ENCODE measurements at regions not wholly inside any gene's neighbourhood (a gene's known extent, or its start where the extent isn't known, plus 50 kb on each side); places are given as distances from the start of the nearest gene placed in this dataset.
"Not testable (repeated sequence)": the region's sequence is repeated elsewhere in the genome, so short reads cannot be mapped to it uniquely, and the experiment has no call there.

DNA sequence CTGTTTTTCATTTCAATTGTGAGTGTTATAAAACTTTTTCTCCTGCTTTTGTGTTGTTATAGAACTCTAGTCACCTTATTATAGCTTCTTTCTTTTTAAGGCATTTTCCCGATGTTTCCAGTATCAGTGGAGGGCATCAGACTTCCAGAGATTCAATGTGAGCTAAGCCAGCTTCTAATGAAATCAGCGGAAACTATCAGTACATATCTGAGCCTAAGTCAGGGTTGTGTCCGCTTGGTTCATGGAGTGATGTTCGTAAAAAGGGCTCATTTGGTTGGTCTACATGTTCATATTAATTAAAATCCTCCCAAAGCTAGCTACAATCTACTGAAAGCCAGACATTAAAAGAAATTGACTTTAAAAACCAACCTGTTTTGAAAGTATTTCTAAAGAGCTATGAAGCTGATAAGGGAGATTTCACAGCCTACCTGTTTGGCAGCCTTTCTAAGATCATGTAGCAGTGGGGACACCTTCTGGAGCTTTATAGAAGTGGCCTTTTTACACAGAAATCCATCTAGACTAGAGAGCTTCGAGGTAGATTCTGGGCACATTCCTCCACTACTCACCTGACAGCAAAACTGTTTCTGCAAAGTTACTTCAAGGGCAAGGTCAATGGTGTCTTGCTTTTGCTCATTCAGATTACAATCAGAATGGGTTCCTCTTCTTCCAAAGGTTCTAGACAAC lies 227.1 kb upstream of the NBPF12 start:
- not testable (repeated sequence) for DNase-seq

DNA sequence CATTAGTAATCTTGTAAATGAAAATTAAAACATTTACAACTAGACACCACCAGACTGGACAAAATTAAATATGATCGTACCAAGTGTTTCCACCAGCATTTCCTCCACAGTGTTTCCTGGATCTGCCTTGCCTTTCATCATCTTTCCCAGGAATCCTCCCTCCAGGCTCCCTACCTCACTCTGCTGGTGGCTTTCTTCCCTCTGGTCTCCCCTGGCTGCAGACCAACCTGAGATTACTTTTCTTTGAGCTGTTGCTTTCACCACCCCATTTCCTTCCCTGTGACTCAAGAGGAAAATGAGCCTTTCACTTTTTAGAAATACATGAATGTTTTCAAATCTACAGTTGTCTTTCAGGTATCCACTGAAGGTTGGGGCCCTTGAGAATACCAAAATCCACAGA lies 228.8 kb upstream of the NBPF12 start:
- DNase-seq = not testable (repeated sequence)

DNA sequence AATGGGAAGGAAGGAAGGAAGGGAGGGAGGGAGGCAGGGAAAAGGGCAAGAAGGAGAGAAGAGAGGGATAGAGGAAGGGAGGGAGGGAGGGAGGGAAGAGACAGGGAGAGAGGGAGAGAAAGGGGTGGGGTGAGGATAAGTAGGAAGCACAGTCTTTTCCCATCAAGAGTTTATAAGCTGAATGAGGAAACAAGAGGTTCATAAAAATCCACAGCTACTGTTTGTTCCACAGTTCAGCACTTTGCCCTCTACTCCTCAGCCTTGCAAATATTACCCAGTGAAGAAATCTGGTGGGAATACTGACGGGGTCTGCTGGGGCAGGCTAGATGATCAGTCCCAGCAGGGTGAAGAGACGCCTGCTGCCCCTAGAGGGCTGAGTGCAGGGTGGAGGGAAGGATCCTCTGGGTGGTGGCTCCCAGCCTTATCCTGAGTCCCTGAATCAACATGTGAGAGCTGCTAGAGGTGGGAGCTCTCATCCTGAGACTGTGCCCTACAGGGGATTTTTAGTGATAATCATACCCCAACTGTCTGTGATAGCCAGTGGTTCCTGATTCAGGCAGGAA lies 233.9 kb upstream of the NBPF12 start:
- DNase-seq = not testable (repeated sequence)

DNA sequence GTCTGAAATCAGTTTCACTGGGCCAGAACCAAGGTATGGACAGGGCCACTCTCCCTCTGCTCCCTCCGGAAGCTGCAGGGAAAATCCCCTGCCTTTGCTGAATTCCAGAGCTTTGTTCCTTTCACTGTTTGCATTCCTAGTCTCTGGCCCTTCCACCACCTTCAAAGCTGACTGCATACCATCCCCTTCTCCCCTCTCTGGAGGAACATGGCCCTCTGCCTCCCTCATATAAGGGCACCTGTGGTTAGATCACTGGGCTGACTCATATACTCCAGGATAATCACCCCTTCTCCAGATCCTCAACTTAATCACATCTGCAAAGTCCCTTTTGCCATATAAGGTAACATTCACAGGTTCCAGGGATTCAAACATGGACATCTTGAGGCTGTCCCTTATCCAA lies 236.8 kb upstream of the NBPF12 start:
- DNase-seq = not testable (repeated sequence)

DNA sequence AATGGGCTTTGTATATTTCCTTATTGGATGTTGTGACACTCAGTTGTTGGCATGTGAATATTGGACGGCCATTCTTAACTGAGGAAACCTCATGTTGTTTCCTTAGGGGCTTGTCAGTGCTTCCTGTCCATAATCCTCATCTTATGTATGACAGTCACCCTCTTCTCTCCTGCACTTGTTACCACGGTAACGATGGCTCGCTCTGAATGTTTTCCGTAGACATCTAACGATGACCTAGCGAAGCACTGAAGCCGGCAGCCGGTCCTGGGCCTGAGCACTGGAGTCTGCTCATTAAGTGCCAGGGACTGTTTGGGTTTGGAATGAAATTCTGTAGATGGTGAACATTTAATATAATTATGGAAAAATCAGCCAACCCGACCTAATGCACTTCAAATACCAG lies 242.7 kb upstream of the NBPF12 start:
- not testable (repeated sequence) for DNase-seq

DNA sequence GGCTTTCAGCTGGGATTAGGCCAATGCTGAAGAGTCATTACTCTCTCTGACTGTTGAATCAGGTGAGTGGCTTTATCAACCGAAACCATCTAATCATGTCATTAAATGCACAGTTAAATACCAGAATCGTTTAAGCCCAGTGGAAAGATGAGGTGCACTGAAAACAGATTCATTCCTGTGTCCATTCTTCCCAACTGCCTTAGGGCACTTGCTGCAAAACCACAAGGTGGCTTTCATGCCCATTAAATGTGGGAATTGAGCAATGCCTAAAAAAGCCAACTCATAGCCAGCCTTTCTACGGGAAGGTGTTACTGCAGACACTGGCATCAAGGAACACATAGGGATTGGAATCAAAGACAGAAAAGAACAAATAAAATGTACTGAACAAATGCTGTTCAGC lies 246.3 kb upstream of the NBPF12 start:
- not testable (repeated sequence) for DNase-seq

DNA sequence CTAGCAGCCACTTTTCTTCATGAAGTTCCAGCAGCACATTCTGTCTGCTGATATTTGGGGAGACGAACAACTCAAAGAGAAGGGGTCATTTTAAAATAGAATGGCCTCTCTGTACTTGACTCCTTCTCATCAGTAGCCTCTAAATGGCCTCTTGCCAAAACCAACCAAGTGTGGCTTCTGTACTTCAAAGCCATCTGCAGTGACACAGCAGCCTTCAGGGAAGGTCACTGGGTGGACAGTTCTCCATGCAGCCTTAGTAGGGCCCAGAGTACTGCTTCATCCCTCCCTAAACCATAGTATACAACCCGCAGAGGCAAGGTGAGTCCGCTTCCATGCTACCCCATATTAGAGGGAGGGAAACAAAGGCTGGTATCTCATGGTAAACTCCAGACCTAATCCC lies 249.2 kb upstream of the NBPF12 start:
- not testable (repeated sequence) for DNase-seq

DNA sequence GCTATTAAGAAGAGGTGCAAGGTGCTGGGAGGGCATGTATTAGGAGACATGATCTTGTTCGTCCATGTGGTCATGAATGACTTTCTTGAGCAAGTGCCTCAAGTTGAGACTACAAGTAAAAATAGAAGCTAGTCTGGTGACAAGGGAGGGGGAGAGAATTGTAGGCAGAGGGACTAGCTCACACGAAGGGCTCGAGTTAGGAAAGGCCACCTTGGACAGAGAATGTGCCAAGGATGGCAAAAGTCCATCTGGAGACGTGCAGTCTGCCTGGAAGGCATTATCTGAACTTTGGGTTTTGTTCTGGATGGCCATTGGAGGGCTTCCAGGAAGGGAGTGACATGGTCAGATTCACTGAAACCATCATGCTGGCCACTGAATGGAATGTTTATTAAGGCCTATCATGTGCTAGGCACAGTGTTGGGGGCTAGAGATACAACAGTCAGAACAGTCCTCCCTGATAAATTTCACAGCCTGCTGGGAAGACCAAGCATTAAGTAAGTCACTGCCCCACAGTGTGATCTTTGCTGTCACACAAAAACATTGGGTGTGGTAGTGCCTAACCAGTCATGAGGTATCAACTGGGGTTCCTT lies 251.3 kb upstream of the NBPF12 start:
- not testable (repeated sequence) for DNase-seq

DNA sequence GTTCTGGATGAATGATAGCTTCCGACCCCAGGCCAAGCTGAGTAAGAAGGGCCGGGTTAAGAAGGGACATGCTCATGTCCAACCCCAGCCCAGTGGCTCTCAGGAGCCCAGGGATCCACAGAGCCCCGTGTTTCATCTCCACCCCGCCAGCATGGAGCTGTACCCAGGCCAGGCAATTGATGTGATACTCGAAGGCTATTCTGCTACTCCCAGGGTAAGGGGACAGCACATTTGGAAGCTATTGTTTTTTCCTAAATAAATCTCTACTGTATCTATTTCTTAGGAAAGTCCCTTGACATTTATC lies 255.0 kb upstream of the NBPF12 start:
- not testable (repeated sequence) for DNase-seq

DNA sequence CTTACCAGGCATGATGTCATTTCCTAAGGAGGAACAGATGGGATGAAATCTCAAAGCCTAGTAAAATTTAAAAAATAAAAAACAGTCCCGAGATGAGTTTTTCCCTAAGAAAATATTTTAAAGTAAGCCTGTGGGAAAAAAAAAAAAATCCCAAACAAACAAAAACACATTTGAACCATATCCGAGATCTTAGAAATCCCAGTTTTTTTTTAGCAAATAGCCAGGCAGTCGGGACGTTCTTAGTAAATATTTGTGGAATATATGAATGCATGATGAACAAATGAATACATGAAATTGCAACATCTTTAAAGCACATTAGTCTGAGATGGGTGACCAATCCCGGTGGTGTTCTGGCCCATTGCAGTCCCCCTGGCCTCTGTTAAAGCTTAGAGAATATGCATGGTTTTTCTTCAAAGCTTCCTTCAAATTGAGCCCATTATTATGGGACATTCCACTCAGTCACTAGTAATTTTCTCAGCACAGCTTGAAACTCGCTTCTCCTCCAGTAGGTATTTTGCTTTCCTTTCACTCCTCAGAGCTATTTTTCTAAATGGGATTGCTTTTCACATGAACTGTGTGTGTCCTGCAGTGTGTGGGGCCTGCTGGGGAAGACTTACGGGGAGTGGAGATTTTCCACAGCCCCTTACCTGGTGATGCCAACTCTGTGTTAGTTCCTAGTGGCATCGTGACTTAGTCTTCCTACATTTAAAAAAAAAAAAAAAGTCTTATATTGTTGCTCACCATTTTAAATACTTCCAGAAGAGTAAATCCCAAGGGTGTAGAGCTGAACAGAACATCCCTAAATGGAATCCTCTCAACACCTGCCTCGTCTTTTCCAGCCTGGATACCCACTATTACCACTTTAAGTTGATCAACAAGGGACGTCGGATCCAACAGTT lies 255.6 kb upstream of the NBPF12 start:
- not testable (repeated sequence) for DNase-seq

DNA sequence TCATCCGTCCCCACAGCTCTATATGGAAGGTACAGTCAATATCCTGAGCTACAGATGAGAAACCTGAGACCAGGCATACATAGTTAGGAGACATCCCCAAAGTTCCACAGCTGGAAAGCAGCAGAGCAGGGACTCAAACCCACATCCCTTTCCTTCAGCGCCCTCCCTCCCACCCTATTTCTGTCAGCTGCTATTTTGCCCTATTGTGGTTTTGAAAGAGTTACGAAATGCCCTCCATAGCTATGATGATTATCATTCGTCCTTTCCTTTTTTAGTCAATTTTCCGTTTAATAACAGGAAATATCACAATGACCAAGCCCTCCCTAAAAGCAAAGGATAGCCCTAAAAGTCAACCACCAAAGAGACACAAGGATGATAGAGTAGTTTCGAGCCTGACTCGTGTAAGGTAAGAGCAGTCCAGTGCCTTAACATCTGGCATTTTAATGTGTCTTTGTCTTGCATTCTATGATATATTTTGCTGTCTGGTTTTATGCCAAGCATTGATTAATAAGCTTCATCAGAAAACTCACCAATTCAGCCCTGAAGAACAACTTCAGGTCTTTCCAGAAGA lies 264.3 kb upstream of the NBPF12 start:
- DNase-seq = not testable (repeated sequence)

DNA sequence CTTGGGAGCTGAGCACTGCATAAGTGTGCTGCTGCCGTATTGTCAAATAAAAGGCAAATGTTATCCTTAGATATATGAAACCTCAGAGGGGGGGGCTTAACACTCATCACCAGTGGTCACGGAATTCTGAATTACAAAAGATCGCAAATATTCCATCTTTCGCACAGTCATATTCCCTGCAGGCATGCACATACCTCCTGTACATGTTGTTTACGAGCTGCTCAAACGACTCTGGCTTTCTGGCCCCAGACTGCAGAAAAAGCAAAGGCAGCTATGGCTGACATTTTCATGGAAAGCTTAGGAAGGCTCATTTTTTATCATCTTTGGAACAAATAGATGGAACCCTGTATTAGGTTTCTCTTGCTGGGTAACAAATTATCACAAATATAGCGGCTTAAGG lies 265.5 kb upstream of the NBPF12 start:
- not testable (repeated sequence) for DNase-seq

DNA sequence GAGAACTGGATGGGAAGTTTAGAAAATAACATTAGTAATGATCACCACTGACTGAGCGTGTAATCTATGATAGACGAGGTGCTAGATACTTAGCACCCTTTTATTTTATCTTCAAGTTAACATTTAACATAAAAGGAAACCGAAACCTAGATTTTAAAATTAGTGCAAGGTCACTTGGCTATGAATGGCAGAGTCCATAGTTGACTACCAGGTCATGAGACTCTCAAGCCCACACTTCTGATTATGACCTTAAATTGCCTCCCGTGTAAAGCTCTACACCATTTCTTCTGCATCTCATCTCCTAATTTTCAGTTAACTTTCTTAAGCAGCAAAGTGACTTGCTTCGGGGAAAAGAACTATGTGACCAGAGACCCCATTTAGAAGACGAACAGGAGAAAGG lies 266.5 kb upstream of the NBPF12 start:
- DNase-seq = not testable (repeated sequence)

DNA sequence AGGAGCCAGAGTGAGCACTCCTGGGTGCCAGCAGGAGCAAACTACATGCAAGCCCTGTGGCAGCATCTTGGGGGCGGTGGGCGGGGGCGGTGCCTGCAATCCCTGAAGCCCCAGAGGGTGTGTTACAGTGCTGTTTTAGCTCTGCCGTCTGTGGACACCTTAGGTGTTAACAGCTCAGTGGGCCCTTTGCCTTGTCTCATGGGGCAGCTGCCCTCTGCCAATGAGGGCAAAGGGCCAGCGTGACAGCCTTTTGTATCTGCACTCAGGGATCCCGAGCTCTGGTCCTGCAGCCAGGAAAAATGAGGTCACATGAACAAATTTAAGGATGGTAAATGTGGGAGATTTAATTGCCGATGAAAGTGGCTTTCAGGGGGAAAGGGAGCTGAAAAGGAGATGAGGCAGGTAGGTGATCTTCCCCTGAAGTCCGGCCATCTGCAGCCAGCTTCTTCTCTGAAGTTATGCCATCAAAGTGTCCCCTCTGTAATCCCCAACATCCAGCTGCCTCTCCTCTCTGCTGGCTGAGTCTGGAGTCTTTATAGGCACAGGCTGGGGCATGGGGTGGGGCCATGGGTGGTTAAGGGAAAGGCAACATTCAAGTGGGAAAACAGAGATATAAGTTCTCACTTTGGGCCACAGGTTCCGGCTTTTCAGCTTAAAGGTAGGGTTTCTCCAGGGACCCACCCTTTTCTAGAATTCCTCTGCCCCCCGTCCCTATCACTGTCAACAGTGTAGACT lies 267.1 kb upstream of the NBPF12 start:
- DNase-seq = not testable (repeated sequence)

DNA sequence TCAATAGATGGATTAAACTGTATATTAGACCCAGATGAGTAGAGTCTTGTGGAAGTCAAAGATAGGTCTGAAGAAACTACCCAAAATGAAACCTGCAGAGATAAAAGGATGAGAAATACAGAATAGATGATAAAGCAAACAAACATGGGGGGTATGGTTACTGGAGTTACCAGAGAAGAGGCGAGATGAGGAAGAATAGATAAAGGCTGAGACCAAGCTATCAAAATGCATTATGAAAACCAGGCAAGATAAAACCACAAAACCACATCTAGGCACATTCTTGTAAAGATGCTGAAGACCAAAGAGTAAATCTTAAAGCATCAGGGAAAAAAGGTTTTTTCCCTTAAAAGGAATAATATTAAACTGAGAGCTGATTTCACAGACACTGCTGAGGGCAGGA lies 271.8 kb upstream of the NBPF12 start:
- not testable (repeated sequence) for DNase-seq

DNA sequence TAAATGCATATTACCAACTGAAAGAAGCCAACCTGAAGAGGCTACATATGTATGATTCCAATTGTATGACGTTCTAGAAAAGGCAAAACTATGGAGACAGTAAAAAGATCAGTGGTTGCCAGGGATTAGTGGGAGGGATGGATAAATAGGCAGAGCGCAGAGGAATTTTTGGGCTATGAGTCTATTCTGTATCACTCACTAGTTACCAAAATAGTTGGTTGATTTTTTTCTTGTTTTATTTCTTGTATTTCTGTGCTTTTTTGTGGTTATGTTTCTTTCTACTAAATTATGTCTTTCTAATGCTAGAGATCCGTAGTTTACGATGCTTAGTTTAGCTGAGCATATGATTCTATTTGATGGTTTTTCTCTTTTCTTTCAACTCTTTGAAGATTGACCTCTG lies 277.9 kb upstream of the NBPF12 start:
- not testable (repeated sequence) for DNase-seq

DNA sequence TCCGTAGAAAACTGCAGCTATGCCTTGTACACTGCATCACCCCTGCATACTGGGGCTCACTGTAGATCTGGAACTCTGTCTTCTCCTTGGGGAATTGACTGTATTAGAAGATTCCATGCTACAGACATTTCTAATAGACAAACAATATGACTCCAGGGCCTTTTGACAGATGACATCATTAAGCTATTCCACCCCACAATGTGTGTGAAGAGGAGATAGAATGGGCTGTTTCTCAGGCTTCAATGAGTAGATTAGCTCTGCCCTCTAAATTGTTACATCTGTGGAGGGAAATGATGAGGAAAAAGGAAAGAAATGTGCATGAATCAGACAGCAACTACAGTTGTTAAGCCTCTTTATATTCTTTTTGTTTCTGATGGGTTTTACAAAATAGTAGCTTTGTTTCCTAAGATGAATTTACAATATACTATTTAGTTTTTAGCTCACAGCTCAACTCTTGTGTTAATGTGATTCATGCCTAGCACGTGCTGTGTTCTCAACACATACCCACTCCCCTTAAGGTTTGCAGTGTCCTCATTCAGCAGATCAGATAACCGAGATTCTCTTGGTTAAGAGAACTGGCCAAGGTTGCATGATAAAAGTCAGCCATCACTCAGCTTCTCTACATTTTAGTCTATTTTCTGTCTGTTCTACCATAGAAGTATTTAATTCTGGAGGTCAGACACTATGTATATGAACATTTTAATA lies 281.6 kb upstream of the NBPF12 start:
- not testable (repeated sequence) for DNase-seq

DNA sequence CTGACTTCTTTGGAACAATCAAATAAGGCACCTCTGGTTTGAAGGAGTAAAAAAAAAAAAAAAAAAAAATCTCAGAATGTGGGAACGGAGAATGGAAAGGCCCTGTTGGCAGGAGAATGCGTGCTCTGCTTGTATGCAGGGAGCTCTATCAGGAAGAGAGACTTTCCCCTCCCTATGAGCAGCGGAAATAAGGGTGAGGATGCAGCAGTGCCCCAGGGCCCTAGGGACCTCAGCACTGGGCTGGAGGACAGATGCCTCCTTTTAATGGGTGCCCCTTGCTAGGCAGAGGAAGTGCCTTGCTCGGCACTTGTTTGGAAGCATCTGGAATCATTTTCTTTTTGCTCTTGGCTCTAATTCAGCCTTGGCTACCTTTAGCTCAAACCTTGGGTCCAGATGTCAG lies 283.4 kb upstream of the NBPF12 start:
- not testable (repeated sequence) for DNase-seq

DNA sequence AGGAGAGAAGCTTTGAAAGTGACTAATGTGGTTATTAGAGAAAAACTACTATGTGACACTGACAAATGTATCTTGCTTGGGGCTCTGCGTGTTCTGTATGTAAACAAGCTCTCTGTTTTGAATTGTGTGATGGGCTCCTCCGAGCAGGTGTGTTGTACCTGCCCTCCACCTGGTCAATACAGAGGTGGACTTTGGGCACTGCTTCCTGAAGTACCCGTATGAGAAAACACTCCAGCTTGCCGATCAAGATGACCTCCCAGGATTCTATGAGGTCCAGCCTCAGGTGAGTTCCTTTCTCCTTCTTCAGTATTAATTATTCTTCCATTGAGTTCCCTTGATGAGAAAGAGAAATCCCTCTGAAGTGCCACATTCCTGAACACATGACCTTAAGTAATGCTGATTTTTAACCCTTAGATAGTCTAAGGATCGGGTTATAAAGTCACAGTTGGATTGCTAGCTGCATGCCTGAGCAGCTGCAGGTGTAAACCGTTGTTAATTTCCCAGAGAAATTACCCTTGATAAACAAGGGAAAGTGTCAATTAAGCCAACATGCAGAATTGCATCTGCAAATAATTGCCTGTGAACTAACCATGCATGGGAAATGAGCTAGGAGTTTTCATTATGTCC lies 292.0 kb upstream of the NBPF12 start:
- not testable (repeated sequence) for DNase-seq

DNA sequence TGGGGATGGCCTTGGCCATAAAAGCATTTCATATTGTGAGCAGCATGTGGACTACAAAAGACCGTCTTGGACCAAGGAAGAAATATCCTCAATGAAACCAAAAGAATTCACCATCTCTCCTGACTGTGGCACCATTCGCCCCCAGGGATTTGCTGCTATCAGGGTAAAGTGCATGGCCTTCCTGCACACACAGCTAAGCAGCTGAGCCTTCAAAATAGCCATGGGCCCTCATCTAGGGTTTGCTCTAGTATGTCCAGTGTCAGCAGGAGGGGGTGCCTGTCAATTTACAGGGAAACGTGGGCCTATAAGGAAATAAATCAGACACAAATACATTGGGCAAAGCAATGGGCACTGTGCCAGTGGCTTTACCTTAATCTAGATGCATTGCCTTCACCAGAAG lies 296.6 kb upstream of the NBPF12 start:
- not testable (repeated sequence) for DNase-seq

DNA sequence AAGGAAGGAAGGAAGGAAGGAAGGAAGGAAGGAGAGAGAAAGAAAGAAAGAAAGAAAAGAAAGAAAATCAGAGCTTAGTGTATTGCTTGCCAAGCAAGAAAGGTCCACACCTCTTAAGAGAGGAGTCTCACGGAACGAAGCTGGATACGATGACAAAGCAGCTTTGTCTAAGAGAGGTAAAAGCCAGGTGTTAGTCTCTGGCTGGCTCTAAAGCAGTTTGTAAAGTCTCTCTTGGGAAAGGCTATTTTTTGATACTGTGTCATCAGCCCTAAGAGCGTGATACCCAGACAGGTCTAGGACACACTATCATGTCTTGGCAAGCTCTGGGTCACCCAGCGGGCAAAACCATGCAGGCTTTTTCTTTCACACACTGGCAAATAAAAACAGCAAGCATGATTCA lies 297.5 kb upstream of the NBPF12 start:
- not testable (repeated sequence) for DNase-seq

Measured in GDM1 (cell line).